ENCODE measurements at regions not wholly inside any gene's neighbourhood (a gene's known extent, or its start where the extent isn't known, plus 50 kb on each side); places are given as distances from the start of the nearest gene placed in this dataset.

GRCh38 chr2:104465981-104466380 lies 387.9 kb upstream of the POU3F3 start:
- FAIRE-seq (no peak), DNase-seq (ENCODE audit: low read depth in 1 of 2, low spot score in 1 of 2) (no peak), ATAC-seq (no peak)
- no peak overlapping the region for H3K27ac ChIP-seq
- H3K4me1 ChIP-seq: no peaks in the 10 kb centered on the region
- H3K4me2 ChIP-seq: no peak overlapping the region
- H3K4me3 ChIP-seq: no peak overlapping the region
- TF ChIP-seq BCL3 (IDR thresholded peaks at IDR 0.05) (no peak), RFX5 (IDR thresholded peaks at IDR 0.05) (no peak), PBX3 (IDR thresholded peaks at IDR 0.05) (no peak), POLR2A (IDR thresholded peaks at IDR 0.05; ENCODE audit: low read length) (no peak), EHF (CRISPR knock-in tag; IDR thresholded peaks at IDR 0.05) (no peak), EP300 (IDR thresholded peaks at IDR 0.05) (no peak)
- ChIA-PET POLR2A (no interaction called here), CTCF (no interaction called here)
- 11% methylated on average over 4 of the region's 4 CpGs for WGBS (ENCODE audit: missing lambda C conversion rate)
- H3K9me3 ChIP-seq: no peaks in the 10 kb centered on the region

- Histone ChIP-seq H3K9me3 (no peaks in the 10 kb centered on the region), H3K27ac (no peak overlapping the region), H3K4me2 (no peak overlapping the region), H3K4me1 (no peaks in the 10 kb centered on the region), H3K4me3 (no peak overlapping the region)
- FAIRE-seq: no peak
- TF ChIP-seq NFE2L2 (conservative IDR thresholded peaks at IDR 0.05; ENCODE audit: low read length): no peak
- no peak for TF ChIP-seq CEBPB (IDR thresholded peaks at IDR 0.05)
- no peak for TF ChIP-seq HES2 (IDR thresholded peaks at IDR 0.05)
- no peak for TF ChIP-seq MAX (IDR thresholded peaks at IDR 0.05)
- no peak for TF ChIP-seq PHF8 (IDR thresholded peaks at IDR 0.05; ENCODE audit: borderline replicate concordance, low read depth)
- TF ChIP-seq FOSB (CRISPR knock-in tag; IDR thresholded peaks at IDR 0.05): no peak
- no peak for TF ChIP-seq EHF (CRISPR knock-in tag; IDR thresholded peaks at IDR 0.05)
- TF ChIP-seq EP300 (IDR thresholded peaks at IDR 0.05): no peak
- TF ChIP-seq JUNB (IDR thresholded peaks at IDR 0.05): no peak
- TF ChIP-seq GATA3 (IDR thresholded peaks at IDR 0.05; ENCODE audit: borderline replicate concordance): no peak
- TF ChIP-seq BCL3 (IDR thresholded peaks at IDR 0.05): no peak
- TF ChIP-seq POLR2AphosphoS2 (conservative IDR thresholded peaks at IDR 0.05; ENCODE audit: low read length): no peak
- no peak for TF ChIP-seq ATOH8 (CRISPR knock-in tag; IDR thresholded peaks at IDR 0.05; ENCODE audit: low read depth)
- 5% methylated on average over 6 of the region's 6 CpGs for WGBS (ENCODE audit: missing lambda C conversion rate)
- ChIA-PET POLR2A (no interaction called here), CTCF (interaction anchor here (0.6 kb wide), 1 partner anchor 769 kb away, joined by 3 read pairs; no protein-coding TSS in a partner anchor)
- no peak for ATAC-seq
- no peak for DNase-seq (ENCODE audit: low read depth in 1 of 2, low spot score in 1 of 2)
Measured at GRCh38 chr2:104468846-104469245, 385.1 kb upstream of the POU3F3 start.

GRCh38 chr2:104472076-104472475 lies 381.8 kb upstream of the POU3F3 start:
- Histone ChIP-seq H3K27ac (no peak overlapping the region), H3K9me3 (no peaks in the 10 kb centered on the region), H3K4me3 (no peak overlapping the region), H3K4me1 (0 out of 3 replicates have a peak, but pooled peaks cover 4% of the 10 kb centered on the region), H3K4me2 (no peak overlapping the region)
- ChIA-PET POLR2A (no interaction called here), CTCF (interaction anchor here (1.5 kb wide), 1 partner anchor 377 kb away, joined by 3 read pairs; no protein-coding TSS in a partner anchor)
- FAIRE-seq (no peak), DNase-seq (ENCODE audit: low read depth in 1 of 2, low spot score in 1 of 2) (no peak), ATAC-seq (no peak)
- TF ChIP-seq SREBF2 (IDR thresholded peaks at IDR 0.05): no peak
- TF ChIP-seq HDAC2 (IDR thresholded peaks at IDR 0.05): no peak
- TF ChIP-seq KDM1A (IDR thresholded peaks at IDR 0.05; ENCODE audit: low read depth): no peak
- no peak for TF ChIP-seq ZC3H11A (IDR thresholded peaks at IDR 0.05)
- TF ChIP-seq RCOR1 (IDR thresholded peaks at IDR 0.05; ENCODE audit: low read depth, low read length): no peak
- TF ChIP-seq MAX (IDR thresholded peaks at IDR 0.05): no peak
- TF ChIP-seq MAFK (IDR thresholded peaks at IDR 0.05; ENCODE audit: partially characterized antibody): no peak
- TF ChIP-seq FOSB (CRISPR knock-in tag; IDR thresholded peaks at IDR 0.05): no peak
- TF ChIP-seq FOXS1 (CRISPR knock-in tag; IDR thresholded peaks at IDR 0.05): no peak
- no peak for TF ChIP-seq ELK1 (IDR thresholded peaks at IDR 0.05; ENCODE audit: low read depth, low read length)
- no peak for TF ChIP-seq EP300 (IDR thresholded peaks at IDR 0.05)
- TF ChIP-seq SMC3 (IDR thresholded peaks at IDR 0.05): no peak
- TF ChIP-seq HOXB13 (CRISPR knock-in tag; IDR thresholded peaks at IDR 0.05; ENCODE audit: low read depth): no peak
- TF ChIP-seq MAZ (IDR thresholded peaks at IDR 0.05; ENCODE audit: borderline replicate concordance, low read depth, low read length): no peak
- no peak for TF ChIP-seq ATOH8 (CRISPR knock-in tag; IDR thresholded peaks at IDR 0.05; ENCODE audit: low read depth)
- TF ChIP-seq CEBPB (IDR thresholded peaks at IDR 0.05): no peak
- TF ChIP-seq USF2 (IDR thresholded peaks at IDR 0.05): no peak
- WGBS (ENCODE audit: missing lambda C conversion rate): 14% methylated on average over 2 of the region's 2 CpGs
